Endothelial cell of umbilical vein (primary cell): ENCODE measurements at regions not wholly inside any gene's neighbourhood (a gene's known extent, or its start where the extent isn't known, plus 50 kb on each side); places are given as distances from the start of the nearest gene placed in this dataset.

Experiments
- BruUV-seq: library from RNA; stranded (reverse); fragments of 400-500 nt; replicated peaks from 2 replicates; lab custom pipeline; 2021; lab: Mats Ljungman, UMichigan
- CTCF ChIA-PET: fragments of 300-600, 350-600 bp; sonication (Branson Sonifier 250); formaldehyde crosslinking; loops from one replicate; lab custom pipeline; 2021; ENCODE audit warnings: antibody characterized with exemption, inconsistent platforms; lab: Charles Lee
- POLR2A ChIA-PET: fragments of 300-600, 350-600 bp; sonication (Branson Sonifier 250); formaldehyde crosslinking; loops from one replicate; lab custom pipeline; 2021; ENCODE audit warnings: antibody characterized with exemption, inconsistent platforms; lab: Charles Lee
- DNase-seq: peaks from one replicate; pipeline ENCODE4 v3.0.0-alpha.2; 2011; ENCODE audit warnings: low read depth, low spot score
- FAIRE-seq: peaks from 2 replicates; lab custom pipeline; 2011; peaks lifted over from hg19 to GRCh38; lab: Jason Lieb, UNC
- H2AFZ ChIP-seq: 2 replicates; pipeline ENCODE4 v1.6.0; 2012; ENCODE audit warnings: low read depth, low read length, control low read depth, inconsistent platforms
- H3K27ac ChIP-seq: 2 replicates; pipeline ENCODE4 v1.5.1; 2011; ENCODE audit warnings: low read depth, mild to moderate bottlenecking, control low read depth, low read length, moderate library complexity; ENCODE audit not compliant: insufficient read depth
- H3K27me3 ChIP-seq, 2 experiments: 2 replicates each; pipeline versions ENCODE4 v1.6.0 to v1.6.1; 2011; ENCODE audit warnings: low read length in 2 of 2, mixed read lengths in 1 of 2; ENCODE audit not compliant: control insufficient read depth in 2 of 2, insufficient read depth in 2 of 2
- H3K36me3 ChIP-seq, 2 experiments: 2 replicates in 1 of 2; 3 replicates in 1 of 2; pipeline ENCODE4 v1.5.1; 2011; ENCODE audit warnings: low read length in 2 of 2, mild to moderate bottlenecking in 1 of 2, moderate library complexity in 1 of 2; ENCODE audit not compliant: control insufficient read depth in 2 of 2, insufficient read depth in 2 of 2; ENCODE audit errors: extremely low read depth in 1 of 2
- H3K4me1 ChIP-seq: 3 replicates; pipeline ENCODE4 v1.5.1; 2011; ENCODE audit warnings: mild to moderate bottlenecking, low read length; ENCODE audit not compliant: control insufficient read depth, insufficient read depth; ENCODE audit errors: extremely low read depth
- H3K4me2 ChIP-seq: 2 replicates; pipeline ENCODE4 v1.6.1; 2011; ENCODE audit warnings: low read length, control low read depth, mixed read lengths; ENCODE audit not compliant: insufficient read depth
- H3K4me3 ChIP-seq, 3 experiments: fragments of 200-600 bp in 1 of 3; sonication (generic), shearing (Covaris generic) in 1 of 3; replicated peaks in 1 of 3; 2 replicates each; pipeline ENCODE4 v1.5.1; 2011 to 2016; ENCODE audit warnings: control low read depth in 3 of 3, low read length in 3 of 3, mild to moderate bottlenecking in 2 of 3, inconsistent platforms in 1 of 3, low read depth in 1 of 3, moderate library complexity in 1 of 3; ENCODE audit not compliant: insufficient read depth in 1 of 3
- H3K79me2 ChIP-seq: 2 replicates; pipeline ENCODE4 v1.6.0; 2012; ENCODE audit warnings: low read length, inconsistent platforms; ENCODE audit not compliant: control insufficient read depth, insufficient read depth
- H3K9ac ChIP-seq: replicated peaks from 2 replicates; pipeline ENCODE3; 2011; ENCODE audit warnings: low read length, control low read depth; ENCODE audit not compliant: insufficient read depth; ENCODE audit errors: extremely low read depth
- H3K9me1 ChIP-seq: replicated peaks from 3 replicates; pipeline ENCODE4 v1.6.0; 2011; ENCODE audit warnings: mild to moderate bottlenecking, low read length; ENCODE audit not compliant: control insufficient read depth, insufficient read depth; ENCODE audit errors: extremely low read depth
- H3K9me3 ChIP-seq: replicated peaks from 2 replicates; pipeline ENCODE4 v1.5.1; 2012; ENCODE audit warnings: low read length, inconsistent platforms; ENCODE audit not compliant: control insufficient read depth, insufficient read depth
- H4K20me1 ChIP-seq: replicated peaks from 2 replicates; pipeline ENCODE3; 2011; ENCODE audit warnings: mild to moderate bottlenecking, low read length; ENCODE audit not compliant: control insufficient read depth, insufficient read depth; ENCODE audit errors: extremely low read depth
- EZH2 ChIP-seq: IDR thresholded peaks from 2 replicates; pipeline ENCODE4 v1.6.1; 2012; ENCODE audit warnings: borderline replicate concordance, low read depth, mild to moderate bottlenecking, moderate library complexity, low read length, inconsistent platforms; ENCODE audit not compliant: severe bottlenecking
- FOS ChIP-seq: IDR thresholded peaks from 2 replicates; pipeline ENCODE4 v1.6.1; 2011; ENCODE audit warnings: mild to moderate bottlenecking, low read length, moderate library complexity, borderline replicate concordance; ENCODE audit not compliant: insufficient read depth
- GATA2 ChIP-seq: IDR thresholded peaks from 2 replicates; pipeline ENCODE4 v1.7.0; 2011; ENCODE audit warnings: low read depth, mild to moderate bottlenecking, moderate library complexity, mixed read lengths, low read length; ENCODE audit not compliant: insufficient read length, insufficient read depth
- JUN ChIP-seq: IDR thresholded peaks from 2 replicates; pipeline ENCODE4 v1.6.1; 2011; ENCODE audit warnings: borderline replicate concordance, low read depth; ENCODE audit not compliant: insufficient read length, insufficient read depth
- MYC ChIP-seq: IDR thresholded peaks from one replicate; pipeline ENCODE4 v1.6.1; 2011; ENCODE audit warnings: mild to moderate bottlenecking, low read depth, low read length
- POLR2A ChIP-seq: IDR thresholded peaks from 2 replicates; pipeline ENCODE4 v1.6.1; 2012; ENCODE audit warnings: low read depth, mild to moderate bottlenecking, control low read depth, low read length
- POLR2AphosphoS5 ChIP-seq: IDR thresholded peaks from 2 replicates; pipeline ENCODE4 v1.6.1; 2012; ENCODE audit warnings: low read depth, mild to moderate bottlenecking, control low read depth, low read length, moderate library complexity; ENCODE audit not compliant: insufficient read depth
- dilution Hi-C: fragments of 300-500 bp; cut with MboI; formaldehyde crosslinking; loops from one replicate; pipeline ENCODE4 v1.15.0; 2019; ENCODE audit warnings: low sequenced_read_pairs; ENCODE audit not compliant: extremely low pct_ligation_motif_present
- intact Hi-C: fragments of 100-400 bp; cut with micrococcal nuclease; formaldehyde crosslinking; loops from one replicate; pipeline ENCODE4 v1.10.0; 2022
- TF ChIP-seq, protein P1 (sequence below), 2 donors: IDR thresholded peaks; 1 replicate in 1 of 2; 2 replicates in 1 of 2; pipeline ENCODE4 v1.5.1; 2011; ENCODE audit warnings: low read length in 2 of 2, mild to moderate bottlenecking in 2 of 2, moderate library complexity in 2 of 2, control low read depth in 1 of 2, inconsistent platforms in 1 of 2, low read depth in 1 of 2; ENCODE audit not compliant: insufficient read depth in 1 of 2; ENCODE audit errors: extremely low read depth in 1 of 2
- TF ChIP-seq, protein P2 (sequence below): IDR thresholded peaks from 2 replicates; pipeline ENCODE4 v1.6.1; 2011; ENCODE audit not compliant: insufficient read depth, insufficient read length

DNA sequence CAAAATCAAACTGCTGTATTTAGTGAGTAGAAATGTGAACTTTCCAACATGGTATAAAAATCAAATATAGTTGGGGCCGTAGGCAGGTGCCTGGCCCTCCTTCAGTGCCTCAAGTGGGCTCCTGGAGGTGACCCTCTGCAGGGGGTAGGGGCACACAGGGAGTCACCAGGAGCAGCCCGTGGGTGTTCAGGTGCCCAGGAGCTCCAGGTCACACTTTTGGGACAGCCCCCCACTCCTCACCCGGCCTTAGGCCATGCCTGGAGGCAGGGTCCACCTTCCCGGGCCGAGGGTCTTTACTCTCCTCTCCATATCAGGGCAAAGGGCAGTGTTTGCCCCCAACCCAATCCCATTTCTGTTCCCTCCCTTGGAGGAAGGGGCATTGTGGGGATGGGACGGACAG is 108.0 kb upstream of the MTAP start:
- DNase-seq (no peak), FAIRE-seq (no peak)
- Histone ChIP-seq H3K27me3 (no peaks in the 10 kb centered on the region), H3K9me3 (no peaks in the 10 kb centered on the region), H3K4me3 (no peak overlapping the region), H3K9ac (no peak overlapping the region), H3K4me2 (no peak overlapping the region), H2AFZ (no peak overlapping the region), H3K36me3 (no peaks in the 10 kb centered on the region), H3K79me2 (no peaks in the 10 kb centered on the region), H4K20me1 (no peaks in the 10 kb centered on the region), H3K27ac (no peak overlapping the region), H3K9me1 (no peaks in the 10 kb centered on the region), H3K4me1 (peaks cover 5% of the 10 kb centered on the region)
- intact Hi-C loops (no loop called here), dilution Hi-C loops (no loop called here)
- BruUV-seq = no TSS peak
- TF ChIP-seq MYC = no peak
- no peak for TF ChIP-seq POLR2AphosphoS5
- ChIA-PET POLR2A (no interaction called here), CTCF (interaction anchor here (1.0 to 1.1 kb wide), 3 partner anchors 14 to 131 kb away, joined by 3 read pairs; no protein-coding TSS in a partner anchor)

DNA sequence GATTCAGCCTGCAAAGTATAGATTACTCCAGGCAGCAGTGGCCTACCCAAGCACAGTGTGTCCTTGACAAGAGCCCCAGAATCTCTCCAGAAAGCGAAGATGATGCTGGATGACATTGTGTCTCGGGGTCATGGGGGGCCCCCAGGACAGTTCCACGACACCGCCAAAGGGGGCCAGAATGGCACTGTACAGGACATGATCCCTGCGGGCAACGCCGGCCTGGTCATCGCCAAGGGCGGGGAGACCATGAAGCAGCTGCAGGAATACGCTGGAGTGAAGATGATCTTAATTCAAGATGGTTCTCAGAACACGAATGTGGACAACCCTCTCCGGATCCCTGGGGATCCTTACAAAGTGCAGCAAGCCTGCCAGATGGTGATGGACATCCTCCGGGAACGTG is 107.0 kb upstream of the MTAP start:
- no peak for TF ChIP-seq MYC
- TF ChIP-seq, protein P1, sequence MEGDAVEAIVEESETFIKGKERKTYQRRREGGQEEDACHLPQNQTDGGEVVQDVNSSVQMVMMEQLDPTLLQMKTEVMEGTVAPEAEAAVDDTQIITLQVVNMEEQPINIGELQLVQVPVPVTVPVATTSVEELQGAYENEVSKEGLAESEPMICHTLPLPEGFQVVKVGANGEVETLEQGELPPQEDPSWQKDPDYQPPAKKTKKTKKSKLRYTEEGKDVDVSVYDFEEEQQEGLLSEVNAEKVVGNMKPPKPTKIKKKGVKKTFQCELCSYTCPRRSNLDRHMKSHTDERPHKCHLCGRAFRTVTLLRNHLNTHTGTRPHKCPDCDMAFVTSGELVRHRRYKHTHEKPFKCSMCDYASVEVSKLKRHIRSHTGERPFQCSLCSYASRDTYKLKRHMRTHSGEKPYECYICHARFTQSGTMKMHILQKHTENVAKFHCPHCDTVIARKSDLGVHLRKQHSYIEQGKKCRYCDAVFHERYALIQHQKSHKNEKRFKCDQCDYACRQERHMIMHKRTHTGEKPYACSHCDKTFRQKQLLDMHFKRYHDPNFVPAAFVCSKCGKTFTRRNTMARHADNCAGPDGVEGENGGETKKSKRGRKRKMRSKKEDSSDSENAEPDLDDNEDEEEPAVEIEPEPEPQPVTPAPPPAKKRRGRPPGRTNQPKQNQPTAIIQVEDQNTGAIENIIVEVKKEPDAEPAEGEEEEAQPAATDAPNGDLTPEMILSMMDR (IDR thresholded peaks at IDR 0.05; ENCODE audit: extremely low read depth in 1 of 2, insufficient read depth in 1 of 2, low read depth in 1 of 2, low read length in 2 of 2) = no peak
- no peak for TF ChIP-seq FOS
- no peak for TF ChIP-seq EZH2
- TF ChIP-seq, protein P2, sequence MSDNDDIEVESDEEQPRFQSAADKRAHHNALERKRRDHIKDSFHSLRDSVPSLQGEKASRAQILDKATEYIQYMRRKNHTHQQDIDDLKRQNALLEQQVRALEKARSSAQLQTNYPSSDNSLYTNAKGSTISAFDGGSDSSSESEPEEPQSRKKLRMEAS = no peak
- TF ChIP-seq GATA2 = no peak
- TF ChIP-seq JUN = no peak
- no peak for TF ChIP-seq POLR2AphosphoS5
- TF ChIP-seq POLR2A = no peak
- no TSS peak for BruUV-seq
- intact Hi-C loops = no loop called here
- no peak for FAIRE-seq
- H3K4me3 ChIP-seq = no peak overlapping the region
- no peak overlapping the region for H3K9ac ChIP-seq
- H3K79me2 ChIP-seq = no peaks in the 10 kb centered on the region
- CTCF ChIA-PET = interaction anchor here (1.2 kb wide), 1 partner anchor 13 kb away, joined by 3 read pairs; no protein-coding TSS in a partner anchor
- no peak for DNase-seq
- no peaks in the 10 kb centered on the region for H3K9me1 ChIP-seq
- no peaks in the 10 kb centered on the region for H3K4me1 ChIP-seq
- H3K9me3 ChIP-seq = no peaks in the 10 kb centered on the region
- no peaks in the 10 kb centered on the region for H3K36me3 ChIP-seq
- no peak overlapping the region for H2AFZ ChIP-seq
- dilution Hi-C loops = no loop called here
- H3K27ac ChIP-seq = no peak overlapping the region
- no peaks in the 10 kb centered on the region for H4K20me1 ChIP-seq
- H3K27me3 ChIP-seq = no peaks in the 10 kb centered on the region
- POLR2A ChIA-PET = no interaction called here
- no peak overlapping the region for H3K4me2 ChIP-seq
